ENCODE measurements at regions not wholly inside any gene's neighbourhood (a gene's known extent, or its start where the extent isn't known, plus 50 kb on each side); places are given as distances from the start of the nearest gene placed in this dataset.

- DNase-seq (ENCODE audit: low read depth, low spot score), result no peak
- dilution Hi-C loops (cut with MboI; ENCODE audit: extremely low pct_ligation_motif_present, low sequenced_read_pairs) (no loop called here), intact Hi-C loops (cut with micrococcal nuclease) (no loop called here)
- Histone ChIP-seq H3K9ac (replicated peaks; ENCODE audit: extremely low read depth, insufficient read depth, low read length) (no peak overlapping the region), H4K20me1 (replicated peaks; ENCODE audit: control insufficient read depth, extremely low read depth, insufficient read depth, low read length) (no peaks in the 10 kb centered on the region), H3K27me3 (ENCODE audit: control insufficient read depth in 2 of 2, insufficient read depth in 2 of 2, low read length in 2 of 2) (no peaks in the 10 kb centered on the region), H3K9me1 (replicated peaks; ENCODE audit: control insufficient read depth, extremely low read depth, insufficient read depth, low read length) (no peaks in the 10 kb centered on the region), H3K36me3 (ENCODE audit: control insufficient read depth in 2 of 2, extremely low read depth in 1 of 2, insufficient read depth in 2 of 2, low read length in 2 of 2) (no peaks in the 10 kb centered on the region), H3K27ac (ENCODE audit: insufficient read depth, low read depth, low read length) (no peak overlapping the region), H3K9me3 (replicated peaks; ENCODE audit: control insufficient read depth, insufficient read depth, low read length) (no peaks in the 10 kb centered on the region), H3K4me3 (replicated peaks in 1 of 3; ENCODE audit: insufficient read depth in 1 of 3, low read depth in 1 of 3, low read length in 3 of 3) (no peak overlapping the region), H3K4me2 (ENCODE audit: insufficient read depth, low read length) (no peak overlapping the region), H3K79me2 (ENCODE audit: control insufficient read depth, insufficient read depth, low read length) (no peaks in the 10 kb centered on the region), H3K4me1 (ENCODE audit: control insufficient read depth, extremely low read depth, insufficient read depth, low read length) (no peaks in the 10 kb centered on the region), H2AFZ (ENCODE audit: low read depth, low read length) (no peak overlapping the region)
- no peak for FAIRE-seq
- ChIA-PET POLR2A (no interaction called here), CTCF (no interaction called here)
- BruUV-seq (replicated peaks), result no TSS peak
- no peak for TF ChIP-seq GATA2 (IDR thresholded peaks at IDR 0.05; ENCODE audit: insufficient read depth, insufficient read length, low read depth, low read length)
- TF ChIP-seq MAX (IDR thresholded peaks at IDR 0.05; ENCODE audit: insufficient read depth, insufficient read length), result no peak
- TF ChIP-seq EZH2 (IDR thresholded peaks at IDR 0.05; ENCODE audit: borderline replicate concordance, low read depth, low read length, severe bottlenecking), result no peak
- no peak for TF ChIP-seq JUN (IDR thresholded peaks at IDR 0.05; ENCODE audit: borderline replicate concordance, insufficient read depth, insufficient read length, low read depth)
- no peak for TF ChIP-seq POLR2AphosphoS5 (IDR thresholded peaks at IDR 0.05; ENCODE audit: insufficient read depth, low read depth, low read length)
- TF ChIP-seq POLR2A (IDR thresholded peaks at IDR 0.05; ENCODE audit: low read depth, low read length), result no peak
- no peak for TF ChIP-seq FOS (IDR thresholded peaks at IDR 0.05; ENCODE audit: borderline replicate concordance, insufficient read depth, low read length)
- TF ChIP-seq MYC (IDR thresholded peaks at IDR 0.05; ENCODE audit: low read depth, low read length), result no peak
- no peak for TF ChIP-seq CTCF (IDR thresholded peaks at IDR 0.05; ENCODE audit: extremely low read depth in 1 of 2, insufficient read depth in 1 of 2, low read depth in 1 of 2, low read length in 2 of 2)
Measured at GRCh38 chr7:25798344-25798743, 353.7 kb upstream of the NFE2L3 start.
